DOHH2 (cell line): ENCODE measurements at regions not wholly inside any gene's neighbourhood (a gene's known extent, or its start where the extent isn't known, plus 50 kb on each side); places are given as distances from the start of the nearest gene placed in this dataset.

Experiments used
- H3F3A ChIP-seq: fragments of 200-600 bp; sonication (generic), shearing (Covaris generic); 2 replicates; pipeline ENCODE4 v1.6.0; 2016; ENCODE audit warnings: antibody characterized with exemption, mild to moderate bottlenecking; ENCODE audit not compliant: control insufficient read depth, insufficient read depth
- H3K27ac ChIP-seq: fragments of 200-600 bp; sonication (generic); 2 replicates; pipeline ENCODE4 v1.5.1; 2014; ENCODE audit warnings: low read depth, mild to moderate bottlenecking, low read length, moderate library complexity
- H3K27me3 ChIP-seq: fragments of 200-600 bp; sonication (generic); 2 replicates; pipeline ENCODE4 v1.6.1; 2014; ENCODE audit warnings: mild to moderate bottlenecking, low read length, mixed read lengths; ENCODE audit not compliant: control insufficient read depth
- H3K36me3 ChIP-seq: fragments of 200-600 bp; sonication (generic); 2 replicates; pipeline ENCODE4 v1.6.1; 2014; ENCODE audit warnings: mild to moderate bottlenecking, low read length, moderate library complexity, mixed read lengths; ENCODE audit not compliant: control insufficient read depth
- H3K4me1 ChIP-seq: fragments of 200-600 bp; sonication (generic); 2 replicates; pipeline ENCODE4 v1.6.1; 2014; ENCODE audit warnings: mild to moderate bottlenecking, low read length, mixed read lengths; ENCODE audit not compliant: control insufficient read depth
- H3K4me2 ChIP-seq: fragments of 200-600 bp; sonication (generic); 2 replicates; pipeline ENCODE4 v1.6.0; 2014; ENCODE audit warnings: mild to moderate bottlenecking, low read length, moderate library complexity
- H3K4me3 ChIP-seq: fragments of 200-600 bp; sonication (generic); 2 replicates; pipeline ENCODE4 v1.5.1; 2014; ENCODE audit warnings: mild to moderate bottlenecking, low read length, mixed read lengths
- H3K79me2 ChIP-seq: fragments of 200-600 bp; sonication (generic); 2 replicates; pipeline ENCODE4 v1.6.1; 2014; ENCODE audit warnings: mild to moderate bottlenecking, low read length, mixed read lengths; ENCODE audit not compliant: control insufficient read depth
- H3K9me2 ChIP-seq: fragments of 200-600 bp; sonication (generic); replicated peaks from 2 replicates; pipeline ENCODE4 v1.6.1; 2014; ENCODE audit warnings: mild to moderate bottlenecking, low read length, mixed read lengths; ENCODE audit not compliant: control insufficient read depth
- H3K9me3 ChIP-seq: fragments of 200-600 bp; sonication (generic); 2 replicates; pipeline ENCODE4 v1.6.1; 2014; ENCODE audit warnings: antibody characterized with exemption, low read length, mixed read lengths; ENCODE audit not compliant: control insufficient read depth, insufficient read depth
- H4K20me1 ChIP-seq: fragments of 200-600 bp; sonication (generic); 2 replicates; pipeline ENCODE4 v1.6.0; 2014; ENCODE audit warnings: low read depth, mild to moderate bottlenecking, antibody characterized with exemption, low read length, moderate library complexity; ENCODE audit not compliant: control insufficient read depth, insufficient read depth
- CTCF ChIP-seq: fragments of 200-600 bp; sonication (generic); IDR thresholded peaks from one replicate; pipeline ENCODE4 v1.5.1; 2014; ENCODE audit warnings: antibody characterized with exemption, mild to moderate bottlenecking, low read depth, low read length; ENCODE audit not compliant: poor library complexity, severe bottlenecking
- EZH2phosphoT487 ChIP-seq: fragments of 200-600 bp; sonication (generic); IDR thresholded peaks from 2 replicates; pipeline ENCODE4 v1.6.1; 2017; ENCODE audit warnings: borderline replicate concordance, mild to moderate bottlenecking, antibody characterized with exemption, low read length, moderate library complexity, mixed read lengths

DNA sequence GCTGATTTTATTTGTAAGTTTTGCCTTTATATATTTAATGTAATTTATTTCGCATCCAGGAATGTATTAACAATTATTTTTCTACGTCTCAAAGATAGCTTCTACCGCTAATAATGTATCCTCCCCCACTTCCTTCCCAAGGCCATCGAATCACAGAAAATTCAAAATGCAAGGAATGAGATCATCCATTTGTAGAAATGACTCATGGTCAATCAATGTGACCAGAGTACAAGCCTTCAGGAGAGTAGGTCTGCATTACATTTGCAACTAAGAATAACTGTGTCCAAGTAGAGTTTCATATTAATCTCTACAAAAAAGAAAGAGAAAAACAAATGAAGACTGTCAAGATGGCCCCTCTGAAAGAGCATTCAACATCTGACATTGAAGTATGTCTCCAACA lies 205.9 kb upstream of the PHF14 start:
- Histone ChIP-seq H3K27me3 (no peaks in the 10 kb centered on the region; the same call in 1 of the 2 replicates), H3K9me2 (no peaks in the 10 kb centered on the region), H3K27ac (no peak overlapping the region), H3K36me3 (no peaks in the 10 kb centered on the region), H4K20me1 (no peaks in the 10 kb centered on the region), H3K4me3 (no peak overlapping the region), H3F3A (no peaks in the 10 kb centered on the region), H3K79me2 (no peaks in the 10 kb centered on the region), H3K9me3 (no peaks in the 10 kb centered on the region), H3K4me1 (no peaks in the 10 kb centered on the region), H3K4me2 (no peak overlapping the region)
- no peak for TF ChIP-seq EZH2phosphoT487
- no peak for TF ChIP-seq CTCF

DNA sequence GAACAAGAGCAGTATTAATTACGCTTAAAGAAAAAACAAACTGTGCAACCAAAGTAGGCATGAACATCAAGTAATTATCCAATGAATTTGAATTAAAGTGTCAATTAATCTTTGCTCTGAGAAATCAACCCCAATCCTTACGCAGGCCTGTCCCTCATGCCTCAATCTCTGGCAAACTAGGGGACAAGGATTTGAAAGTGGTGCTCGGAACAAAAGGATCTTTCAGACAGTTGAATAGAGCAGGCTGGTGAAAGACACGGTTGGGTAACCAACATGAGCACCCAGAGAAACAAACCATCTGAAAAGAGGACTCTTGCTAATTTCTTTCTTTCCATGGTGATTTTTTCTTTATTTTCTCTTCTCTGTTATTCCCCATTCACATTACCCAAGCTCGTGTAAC lies 203.5 kb upstream of the PHF14 start:
- Histone ChIP-seq H3K36me3 (no peaks in the 10 kb centered on the region), H3K27ac (no peak overlapping the region), H3K27me3 (no peaks in the 10 kb centered on the region; the same call in 1 of the 2 replicates), H3K79me2 (no peaks in the 10 kb centered on the region), H3F3A (no peaks in the 10 kb centered on the region), H3K4me1 (no peaks in the 10 kb centered on the region), H3K9me3 (no peaks in the 10 kb centered on the region), H3K9me2 (no peaks in the 10 kb centered on the region), H3K4me3 (no peak overlapping the region), H3K4me2 (no peak overlapping the region), H4K20me1 (no peaks in the 10 kb centered on the region)
- TF ChIP-seq EZH2phosphoT487 = no peak
- no peak for TF ChIP-seq CTCF

- H3K4me1 ChIP-seq = no peaks in the 10 kb centered on the region
- H3K27me3 ChIP-seq = no peaks in the 10 kb centered on the region
- H3K9me2 ChIP-seq = no peaks in the 10 kb centered on the region
- H3F3A ChIP-seq = no peaks in the 10 kb centered on the region
- H3K27ac ChIP-seq = no peak overlapping the region
- H3K4me3 ChIP-seq = no peak overlapping the region
- H3K9me3 ChIP-seq = no peaks in the 10 kb centered on the region
- no peaks in the 10 kb centered on the region for H3K79me2 ChIP-seq
- no peak overlapping the region for H3K4me2 ChIP-seq
- H3K36me3 ChIP-seq = no peaks in the 10 kb centered on the region
- TF ChIP-seq CTCF = no peak
- no peak for TF ChIP-seq EZH2phosphoT487
- H4K20me1 ChIP-seq = no peaks in the 10 kb centered on the region
These were observed 200.2 kb upstream of the PHF14 start for GRCh38 chr7:10773430-10773829.
